ENCODE measurements at regions not wholly inside any gene's neighbourhood (a gene's known extent, or its start where the extent isn't known, plus 50 kb on each side); places are given as distances from the start of the nearest gene placed in this dataset.
"Not testable (repeated sequence)": the region's sequence is repeated elsewhere in the genome, so short reads cannot be mapped to it uniquely, and the experiment has no call there.

- Histone ChIP-seq H3K27ac (ENCODE audit: low read depth in 1 of 2, low read length in 2 of 2) (no peak overlapping the region), H3K4me1 (ENCODE audit: insufficient read depth, low read length) (no peaks in the 10 kb centered on the region), H3K9me3 (ENCODE audit: control insufficient read depth in 1 of 2, insufficient read depth in 1 of 2, low read length in 2 of 2) (no peaks in the 10 kb centered on the region), H3K27me3 (ENCODE audit: control insufficient read depth in 1 of 2, insufficient read depth in 2 of 2, low read length in 2 of 2) (no peaks in the 10 kb centered on the region), H3K4me3 (ENCODE audit: low read length) (no peak overlapping the region), H3K36me3 (ENCODE audit: insufficient read depth, low read length) (no peaks in the 10 kb centered on the region)
- H3K4me3 Mint-ChIP-seq: no peak overlapping the region
- ChIA-PET POLR2A (no interaction called here), CTCF (no interaction called here)
- ATAC-seq (ENCODE audit: poor library complexity) (no peak), DNase-seq (peak in 1 of 14 experiments; percentile 32)
- H3K9me3 Mint-ChIP-seq: no peaks in the 10 kb centered on the region
- peaks cover 11% of the 10 kb centered on the region for H3K4me1 Mint-ChIP-seq (ENCODE audit: low read depth)
- H3K27ac Mint-ChIP-seq: no peak overlapping the region
- no peak for TF ChIP-seq CTCF (IDR thresholded peaks at IDR 0.05)
- intact Hi-C loops (cut with DNase I, micrococcal nuclease): no loop called here
- no peaks in the 10 kb centered on the region for H3K36me3 Mint-ChIP-seq (ENCODE audit: low read depth)
- no peaks in the 10 kb centered on the region for H3K27me3 Mint-ChIP-seq
Observed at GRCh38 chr21:38999161-38999560, 184.1 kb downstream of the PSMG1 start.

- H3K4me1 ChIP-seq (ENCODE audit: insufficient read depth, low read length); H3K4me3 ChIP-seq (ENCODE audit: low read length); H3K27ac ChIP-seq (ENCODE audit: low read depth in 1 of 2, low read length in 2 of 2); H3K36me3 Mint-ChIP-seq (ENCODE audit: low read depth); H3K36me3 ChIP-seq (ENCODE audit: insufficient read depth, low read length); H3K9me3 Mint-ChIP-seq; H3K27me3 Mint-ChIP-seq; H3K9me3 ChIP-seq (ENCODE audit: control insufficient read depth in 1 of 2, insufficient read depth in 1 of 2, low read length in 2 of 2); H3K27me3 ChIP-seq (ENCODE audit: control insufficient read depth in 1 of 2, insufficient read depth in 2 of 2, low read length in 2 of 2); H3K4me3 Mint-ChIP-seq; ATAC-seq (ENCODE audit: poor library complexity); intact Hi-C loops (cut with DNase I, micrococcal nuclease); H3K27ac Mint-ChIP-seq; POLR2A ChIA-PET; CTCF ChIA-PET; DNase-seq; H3K4me1 Mint-ChIP-seq (ENCODE audit: low read depth): not testable (repeated sequence)
Observed at GRCh38 chr21:38998281-38998680, 185.0 kb downstream of the PSMG1 start.

GRCh38 chr21:38997843-38998175, 185.4 kb downstream of the PSMG1 start:
- H3K9me3 ChIP-seq (ENCODE audit: control insufficient read depth in 1 of 2, insufficient read depth in 1 of 2, low read length in 2 of 2); CTCF ChIA-PET; intact Hi-C loops (cut with DNase I, micrococcal nuclease); H3K4me1 ChIP-seq (ENCODE audit: insufficient read depth, low read length); H3K27ac ChIP-seq (ENCODE audit: low read depth in 1 of 2, low read length in 2 of 2); H3K4me3 Mint-ChIP-seq; H3K9me3 Mint-ChIP-seq; H3K4me1 Mint-ChIP-seq (ENCODE audit: low read depth); H3K27ac Mint-ChIP-seq; POLR2A ChIA-PET; DNase-seq; H3K36me3 Mint-ChIP-seq (ENCODE audit: low read depth); H3K27me3 Mint-ChIP-seq; H3K27me3 ChIP-seq (ENCODE audit: control insufficient read depth in 1 of 2, insufficient read depth in 2 of 2, low read length in 2 of 2); H3K36me3 ChIP-seq (ENCODE audit: insufficient read depth, low read length); H3K4me3 ChIP-seq (ENCODE audit: low read length); ATAC-seq (ENCODE audit: poor library complexity): not testable (repeated sequence)

- no peaks in the 10 kb centered on the region for H3K27me3 ChIP-seq (ENCODE audit: control insufficient read depth in 1 of 2, insufficient read depth in 2 of 2, low read length in 2 of 2)
- POLR2A ChIA-PET: no interaction called here
- no peak overlapping the region for H3K4me3 ChIP-seq (ENCODE audit: low read length)
- intact Hi-C loops (cut with DNase I, micrococcal nuclease): no loop called here
- CTCF ChIA-PET: no interaction called here
- Mint-ChIP-seq H3K4me3 (no peak overlapping the region), H3K9me3 (no peaks in the 10 kb centered on the region), H3K4me1 (ENCODE audit: low read depth) (no peaks in the 10 kb centered on the region), H3K27me3 (no peaks in the 10 kb centered on the region), H3K27ac (no peak overlapping the region), H3K36me3 (ENCODE audit: low read depth) (no peaks in the 10 kb centered on the region)
- DNase-seq (no peak), ATAC-seq (ENCODE audit: poor library complexity) (no peak)
- no peak for TF ChIP-seq CTCF (IDR thresholded peaks at IDR 0.05)
- H3K27ac ChIP-seq (ENCODE audit: low read depth in 1 of 2, low read length in 2 of 2): no peak overlapping the region
- no peaks in the 10 kb centered on the region for H3K9me3 ChIP-seq (ENCODE audit: control insufficient read depth in 1 of 2, insufficient read depth in 1 of 2, low read length in 2 of 2)
- H3K4me1 ChIP-seq (ENCODE audit: insufficient read depth, low read length): no peaks in the 10 kb centered on the region
- H3K36me3 ChIP-seq (ENCODE audit: insufficient read depth, low read length): no peaks in the 10 kb centered on the region
Observed at GRCh38 chr21:38997051-38997842, 186.0 kb downstream of the PSMG1 start.

Data from CD4-positive, alpha-beta T cell (primary cell).